ENCODE measurements at regions not wholly inside any gene's neighbourhood (a gene's known extent, or its start where the extent isn't known, plus 50 kb on each side); places are given as distances from the start of the nearest gene placed in this dataset.

- TF ChIP-seq CTCF (conservative IDR thresholded peaks at IDR 0.05) (no peak), EZH2 (IDR thresholded peaks at IDR 0.05; ENCODE audit: low read depth) (no peak)
These were observed 593.3 kb upstream of the KCNMB2 start for GRCh38 chr3:177942911-177943310.

All from PC-9 (cell line).